ENCODE measurements at regions not wholly inside any gene's neighbourhood (a gene's known extent, or its start where the extent isn't known, plus 50 kb on each side); places are given as distances from the start of the nearest gene placed in this dataset.

GRCh38 chrX:39842281-39842973 is 255.3 kb downstream of the BCOR start:
- TF ChIP-seq POLR2A (IDR thresholded peaks at IDR 0.05) (no peak), CTCF (IDR thresholded peaks at IDR 0.05) (no peak)

Data from transverse colon (tissue), 3 donors.